H1 (cell line): ENCODE measurements at regions not wholly inside any gene's neighbourhood (a gene's known extent, or its start where the extent isn't known, plus 50 kb on each side); places are given as distances from the start of the nearest gene placed in this dataset.

Source experiments
- CTCF ChIA-PET: fragments of 300-600 bp; sonication (Branson Sonifier 250); formaldehyde crosslinking; loops from one replicate; lab custom pipeline; 2021; ENCODE audit not compliant: partially characterized antibody; lab: Charles Lee
- POLR2A ChIA-PET: fragments of 300-600 bp; sonication (Branson Sonifier 250); formaldehyde crosslinking; loops from one replicate; lab custom pipeline; 2021; ENCODE audit warnings: inconsistent platforms; ENCODE audit not compliant: partially characterized antibody; lab: Charles Lee
- DNase-seq, 2 experiments: peaks; one replicate each; pipeline versions ENCODE4 v3.0.0 to v3.0.0-alpha.2; 2010 to 2022; ENCODE audit warnings: low spot score in 2 of 2, low read depth in 1 of 2, mixed read lengths in 1 of 2
- FAIRE-seq: peaks from 2 replicates; lab custom pipeline; 2011; peaks lifted over from hg19 to GRCh38; lab: Jason Lieb, UNC
- H2AFZ ChIP-seq: 2 replicates; pipeline ENCODE4 v1.8.1; 2012; ENCODE audit warnings: low read length, inconsistent platforms
- H2AK5ac ChIP-seq: 2 replicates; pipeline ENCODE4 v1.6.1; 2013; ENCODE audit warnings: low read depth, low read length
- H2BK120ac ChIP-seq: replicated peaks from 2 replicates; pipeline ENCODE3; 2013; ENCODE audit warnings: low read depth, low read length, inconsistent platforms
- H2BK12ac ChIP-seq: 2 replicates; pipeline ENCODE4 v1.6.1; 2013; ENCODE audit warnings: low read depth, low read length
- H2BK15ac ChIP-seq: 2 replicates; pipeline ENCODE4 v1.6.1; 2013; ENCODE audit warnings: low read length
- H2BK20ac ChIP-seq: 2 replicates; pipeline ENCODE4 v1.6.1; 2013; ENCODE audit warnings: low read length
- H2BK5ac ChIP-seq: 2 replicates; pipeline ENCODE4 v1.6.1; 2013; ENCODE audit warnings: low read depth, low read length
- H3K14ac ChIP-seq: 2 replicates; pipeline ENCODE4 v1.6.1; 2013; ENCODE audit warnings: inconsistent platforms; ENCODE audit not compliant: insufficient read length
- H3K18ac ChIP-seq: 2 replicates; pipeline ENCODE4 v1.6.1; 2013; ENCODE audit warnings: low read length; ENCODE audit errors: extremely low read depth
- H3K23ac ChIP-seq: 2 replicates; pipeline ENCODE4 v1.6.1; 2013; ENCODE audit warnings: inconsistent platforms; ENCODE audit not compliant: insufficient read length
- H3K23me2 ChIP-seq: 2 replicates; pipeline ENCODE4 v1.6.1; 2013; ENCODE audit warnings: low read depth, low read length
- H3K27ac ChIP-seq: 2 replicates; pipeline ENCODE4 v1.6.1; 2011; ENCODE audit warnings: low read depth, low read length, inconsistent platforms
- H3K27me3 ChIP-seq, 4 experiments: replicated peaks in 1 of 4; 1 replicate in 1 of 4; 2 replicates in 3 of 4; pipeline versions ENCODE4 v1.6.1 to v1.8.1; 2011 to 2013; ENCODE audit warnings: low read length in 3 of 4, mild to moderate bottlenecking in 3 of 4, inconsistent platforms in 2 of 4, mixed read lengths in 2 of 4, moderate library complexity in 1 of 4; ENCODE audit not compliant: control insufficient read depth in 3 of 4, insufficient read depth in 3 of 4; ENCODE audit errors: extremely low read depth in 1 of 4
- H3K36me3 ChIP-seq, 4 experiments: 2 replicates each; pipeline versions ENCODE4 v1.6.1 to v1.8.1; 2011 to 2013; ENCODE audit warnings: mild to moderate bottlenecking in 4 of 4, low read length in 3 of 4, moderate library complexity in 2 of 4, control low read depth in 1 of 4, inconsistent platforms in 1 of 4; ENCODE audit not compliant: insufficient read depth in 4 of 4, control insufficient read depth in 2 of 4
- H3K4ac ChIP-seq: replicated peaks from 2 replicates; pipeline ENCODE3; 2013; ENCODE audit warnings: low read length, low read depth, mixed read lengths, inconsistent platforms; ENCODE audit not compliant: insufficient read length
- H3K4me1 ChIP-seq, 4 experiments: replicated peaks in 1 of 4; 1 replicate in 1 of 4; 2 replicates in 3 of 4; pipeline versions ENCODE4 v1.6.1 to v1.8.1; 2011 to 2013; ENCODE audit warnings: low read length in 3 of 4, inconsistent platforms in 2 of 4, mixed read lengths in 1 of 4; ENCODE audit not compliant: insufficient read depth in 4 of 4, control insufficient read depth in 3 of 4
- H3K4me2 ChIP-seq, 2 experiments: 2 replicates each; pipeline versions ENCODE4 v1.6.1 to v1.8.1; 2011 to 2013; ENCODE audit warnings: low read depth in 2 of 2, low read length in 2 of 2, control low read depth in 1 of 2, inconsistent platforms in 1 of 2, mild to moderate bottlenecking in 1 of 2; ENCODE audit not compliant: insufficient read depth in 1 of 2
- H3K4me3 ChIP-seq, 4 experiments: fragments of 200-600, 300-600 bp in 1 of 4; sonication (generic), shearing (Covaris generic), sonication (Bioruptor Twin) in 1 of 4; 2 replicates each; pipeline versions ENCODE4 v1.5.1 to v1.8.1; 2011 to 2016; ENCODE audit warnings: low read length in 4 of 4, low read depth in 3 of 4, control low read depth in 2 of 4, inconsistent platforms in 2 of 4, mild to moderate bottlenecking in 2 of 4, mixed read lengths in 1 of 4, moderate library complexity in 1 of 4; ENCODE audit not compliant: insufficient read depth in 2 of 4; ENCODE audit errors: extremely low read depth in 1 of 4
- H3K56ac ChIP-seq: replicated peaks from 2 replicates; pipeline ENCODE3; 2013; ENCODE audit warnings: low read depth, mild to moderate bottlenecking, mixed read lengths, low read length, inconsistent platforms; ENCODE audit not compliant: insufficient read length
- H3K79me1 ChIP-seq: 2 replicates; pipeline ENCODE4 v1.6.1; 2013; ENCODE audit warnings: low read depth, low read length, control low read depth
- H3K79me2 ChIP-seq, 2 experiments: 2 replicates each; pipeline versions ENCODE4 v1.6.1 to v1.8.1; 2012 to 2013; ENCODE audit warnings: low read length in 2 of 2, mild to moderate bottlenecking in 2 of 2, inconsistent platforms in 1 of 2; ENCODE audit not compliant: insufficient read depth in 2 of 2, control insufficient read depth in 1 of 2
- H3K9ac ChIP-seq, 4 experiments: replicated peaks in 1 of 4; 1 replicate in 1 of 4; 2 replicates in 3 of 4; pipeline versions ENCODE4 v1.6.1 to v1.8.1; 2011 to 2013; ENCODE audit warnings: low read depth in 3 of 4, low read length in 3 of 4, control low read depth in 2 of 4, mild to moderate bottlenecking in 2 of 4, moderate library complexity in 2 of 4, inconsistent platforms in 1 of 4; ENCODE audit errors: extremely low read depth in 1 of 4
- H3K9me3 ChIP-seq, 2 experiments: 2 replicates each; pipeline versions ENCODE4 v1.6.1 to v1.8.1; 2012 to 2013; ENCODE audit warnings: mild to moderate bottlenecking in 2 of 2, moderate library complexity in 2 of 2, control low read depth in 1 of 2, inconsistent platforms in 1 of 2, low read depth in 1 of 2, low read length in 1 of 2, mixed read lengths in 1 of 2; ENCODE audit not compliant: insufficient read depth in 2 of 2
- H4K20me1 ChIP-seq, 2 experiments: replicated peaks in 1 of 2; 2 replicates each; pipeline versions ENCODE3 to v1.8.1; 2011 to 2013; ENCODE audit warnings: inconsistent platforms in 2 of 2, low read length in 2 of 2, mild to moderate bottlenecking in 1 of 2; ENCODE audit not compliant: insufficient read depth in 2 of 2, control insufficient read depth in 1 of 2
- H4K5ac ChIP-seq: 2 replicates; pipeline ENCODE4 v1.6.1; 2013; ENCODE audit warnings: low read length, low read depth, mixed read lengths, inconsistent platforms; ENCODE audit not compliant: insufficient read length
- H4K8ac ChIP-seq: 2 replicates; pipeline ENCODE4 v1.8.0; 2013; ENCODE audit warnings: mild to moderate bottlenecking, moderate library complexity, low read length, inconsistent platforms; ENCODE audit not compliant: insufficient read depth; ENCODE audit errors: extremely low read depth
- H4K91ac ChIP-seq: replicated peaks from 2 replicates; pipeline ENCODE3; 2013; ENCODE audit warnings: low read length, mixed read lengths, inconsistent platforms; ENCODE audit not compliant: insufficient read length
- CBX8 ChIP-seq: fragments of 300-800, 300-1000 bp; sonication (generic); IDR thresholded peaks from 2 replicates; pipeline ENCODE4 v1.7.1; 2016; ENCODE audit warnings: low read depth, low read length, borderline replicate concordance
- ZNF274 ChIP-seq: IDR thresholded peaks from 2 replicates; pipeline ENCODE4 v1.7.0; 2012; ENCODE audit warnings: low read length, borderline replicate concordance; ENCODE audit errors: extremely low read depth
- WGBS, 2 experiments: shearing (Covaris generic) in 1 of 2; methylation state at CpG; one replicate each; pipeline versions ENCODE4 v1.1.6 to v1.1.7; 2013 to 2015; ENCODE audit warnings: low lambda C conversion rate in 2 of 2, mixed read lengths in 2 of 2, inconsistent platforms in 1 of 2, low coverage in 1 of 2, missing lambda C conversion rate in 1 of 2; ENCODE audit not compliant: insufficient replicate concordance in 2 of 2, insufficient coverage in 1 of 2, insufficient read length in 1 of 2; ENCODE audit errors: extremely low coverage in 1 of 2, missing lambda C conversion rate in 1 of 2; 5-methylcytosine and 5-hydroxymethylcytosine counted together

GRCh38 chr13:34108410-34108809 lies 290.5 kb downstream of the RFC3 start:
- Histone ChIP-seq H2BK120ac (no peak overlapping the region), H4K91ac (no peak overlapping the region), H3K9ac (no peak overlapping the region), H4K8ac (no peak overlapping the region), H2AFZ (no peak overlapping the region), H2BK5ac (no peak overlapping the region), H4K5ac (no peak overlapping the region), H3K18ac (no peak overlapping the region), H3K56ac (no peak overlapping the region), H3K4me3 (no peak overlapping the region), H3K9me3 (no peaks in the 10 kb centered on the region), H3K79me2 (no peaks in the 10 kb centered on the region), H4K20me1 (no peaks in the 10 kb centered on the region), H3K27me3 (no peaks in the 10 kb centered on the region), H2BK15ac (no peak overlapping the region), H2BK20ac (no peak overlapping the region), H3K36me3 (no peaks in the 10 kb centered on the region), H3K23ac (no peak overlapping the region), H3K14ac (no peak overlapping the region), H3K4me2 (no peak overlapping the region), H3K4me1 (no peaks in the 10 kb centered on the region), H3K79me1 (no peaks in the 10 kb centered on the region), H3K27ac (no peak overlapping the region), H2AK5ac (no peak overlapping the region), H3K23me2 (no peaks in the 10 kb centered on the region), H2BK12ac (no peak overlapping the region), H3K4ac (no peak overlapping the region)
- FAIRE-seq (no peak), DNase-seq (no peak)
- TF ChIP-seq CBX8 (no peak), ZNF274 (no peak)
- POLR2A ChIA-PET, result no interaction called here
- CTCF ChIA-PET, result interaction anchor here (1.1 to 1.8 kb wide), 2 partner anchors 9 to 54 kb away, joined by 3 to 4 read pairs; no protein-coding TSS in a partner anchor
- WGBS, 2 experiments, result 98% methylated on average over 2 of the region's 2 CpGs; no CpG with 5 or more reads in 1 of the 2 experiments
